Astrocyte (in vitro differentiated cells and primary cell): ENCODE measurements at regions not wholly inside any gene's neighbourhood (a gene's known extent, or its start where the extent isn't known, plus 50 kb on each side); places are given as distances from the start of the nearest gene placed in this dataset.

ENCODE experiments used
- DNase-seq: peaks from one replicate; pipeline ENCODE4 v3.0.0-alpha.2; 2010; ENCODE audit warnings: low read depth
- FAIRE-seq: peaks from 2 replicates; lab custom pipeline; 2011; peaks lifted over from hg19 to GRCh38; lab: Jason Lieb, UNC
- H2AFZ ChIP-seq: 2 replicates; pipeline ENCODE4 v1.6.0; 2012; ENCODE audit warnings: low read depth, low read length, inconsistent platforms
- H3K27ac ChIP-seq: 2 replicates; pipeline ENCODE4 v1.5.1; 2011; ENCODE audit warnings: low read depth, low read length, inconsistent platforms
- H3K27me3 ChIP-seq: 2 replicates; pipeline ENCODE4 v1.6.0; 2011; ENCODE audit warnings: low read length, inconsistent platforms; ENCODE audit not compliant: insufficient read depth
- H3K36me3 ChIP-seq: 2 replicates; pipeline ENCODE4 v1.5.1; 2011; ENCODE audit warnings: low read length, inconsistent platforms; ENCODE audit not compliant: insufficient read depth
- H3K4me1 ChIP-seq: 2 replicates; pipeline ENCODE4 v1.5.1; 2011; ENCODE audit warnings: low read length, inconsistent platforms; ENCODE audit not compliant: insufficient read depth
- H3K4me2 ChIP-seq: 2 replicates; pipeline ENCODE4 v1.6.0; 2012; ENCODE audit warnings: low read length, inconsistent platforms
- H3K4me3 ChIP-seq: 2 replicates; pipeline ENCODE4 v1.5.1; 2011; ENCODE audit warnings: low read depth, mild to moderate bottlenecking, low read length, inconsistent platforms; ENCODE audit not compliant: insufficient read depth
- H3K79me2 ChIP-seq: 2 replicates; pipeline ENCODE4 v1.6.0; 2012; ENCODE audit warnings: mild to moderate bottlenecking, low read length, inconsistent platforms; ENCODE audit not compliant: insufficient read depth
- H3K9ac ChIP-seq: 2 replicates; pipeline ENCODE4 v1.6.0; 2012; ENCODE audit warnings: mild to moderate bottlenecking, low read length, inconsistent platforms
- H3K9me3 ChIP-seq: 2 replicates; pipeline ENCODE4 v1.5.1; 2012; ENCODE audit warnings: low read depth, mild to moderate bottlenecking, low read length, inconsistent platforms; ENCODE audit not compliant: insufficient read depth
- H4K20me1 ChIP-seq: 2 replicates; pipeline ENCODE4 v1.6.0; 2012; ENCODE audit warnings: low read length, inconsistent platforms; ENCODE audit not compliant: insufficient read depth
- H3K27ac Mint-ChIP-seq: one replicate; pipeline ENCODE4 v1.8.0; 2021; ENCODE audit warnings: mild to moderate bottlenecking, mixed read lengths; ENCODE audit not compliant: unreplicated experiment
- H3K27me3 Mint-ChIP-seq: one replicate; pipeline ENCODE4 v1.8.0; 2021; ENCODE audit warnings: low read depth, mixed read lengths; ENCODE audit not compliant: unreplicated experiment
- H3K36me3 Mint-ChIP-seq: one replicate; pipeline ENCODE4 v1.8.0; 2021; ENCODE audit warnings: low read depth, mixed read lengths; ENCODE audit not compliant: unreplicated experiment
- H3K4me1 Mint-ChIP-seq: one replicate; pipeline ENCODE4 v1.8.0; 2021; ENCODE audit warnings: low read depth, mixed read lengths; ENCODE audit not compliant: unreplicated experiment
- H3K4me3 Mint-ChIP-seq: one replicate; pipeline ENCODE4 v1.8.0; 2021; ENCODE audit warnings: mild to moderate bottlenecking, moderate library complexity, mixed read lengths; ENCODE audit not compliant: unreplicated experiment
- H3K9me3 Mint-ChIP-seq: one replicate; pipeline ENCODE4 v1.8.0; 2021; ENCODE audit warnings: mild to moderate bottlenecking, mixed read lengths; ENCODE audit not compliant: unreplicated experiment
- CTCF ChIP-seq: IDR thresholded peaks from 2 replicates; pipeline ENCODE4 v1.5.1; 2011; ENCODE audit warnings: low read depth, mild to moderate bottlenecking, inconsistent platforms, low read length, moderate library complexity; ENCODE audit not compliant: insufficient read depth
- EZH2 ChIP-seq: IDR thresholded peaks from 2 replicates; pipeline ENCODE4 v1.6.1; 2012; ENCODE audit warnings: mild to moderate bottlenecking, low read length, inconsistent platforms; ENCODE audit not compliant: insufficient read depth

GRCh38 chr7:108875139-108875538 lies 305.5 kb downstream of the DNAJB9 start:
- FAIRE-seq (no peak), DNase-seq (no peak)
- H3K4me3 ChIP-seq: no peak overlapping the region
- no peaks in the 10 kb centered on the region for H3K79me2 ChIP-seq
- no peak overlapping the region for H3K27ac ChIP-seq
- H3K9ac ChIP-seq: no peak overlapping the region
- Mint-ChIP-seq H3K36me3 (peaks cover 4% of the 10 kb centered on the region), H3K27me3 (no peaks in the 10 kb centered on the region), H3K4me1 (no peaks in the 10 kb centered on the region), H3K27ac (no peak overlapping the region), H3K4me3 (no peak overlapping the region), H3K9me3 (peaks cover 11% of the 10 kb centered on the region)
- TF ChIP-seq EZH2: no peak
- peak; percentile 28 for TF ChIP-seq CTCF
- H3K27me3 ChIP-seq: no peaks in the 10 kb centered on the region
- H3K36me3 ChIP-seq: no peaks in the 10 kb centered on the region
- H2AFZ ChIP-seq: no peak overlapping the region
- no peaks in the 10 kb centered on the region for H3K4me1 ChIP-seq
- no peak overlapping the region for H3K4me2 ChIP-seq
- no peaks in the 10 kb centered on the region for H4K20me1 ChIP-seq
- peaks cover 2% of the 10 kb centered on the region for H3K9me3 ChIP-seq

- Mint-ChIP-seq H3K27me3 (no peaks in the 10 kb centered on the region), H3K27ac (no peak overlapping the region), H3K9me3 (no peaks in the 10 kb centered on the region), H3K4me1 (no peaks in the 10 kb centered on the region), H3K4me3 (no peak overlapping the region), H3K36me3 (no peaks in the 10 kb centered on the region)
- Histone ChIP-seq H3K36me3 (no peaks in the 10 kb centered on the region), H3K4me1 (no peaks in the 10 kb centered on the region), H3K79me2 (no peaks in the 10 kb centered on the region), H2AFZ (no peak overlapping the region), H3K27ac (no peak overlapping the region), H3K4me3 (no peak overlapping the region), H3K27me3 (no peaks in the 10 kb centered on the region), H3K4me2 (no peak overlapping the region), H4K20me1 (no peaks in the 10 kb centered on the region), H3K9ac (no peak overlapping the region), H3K9me3 (no peaks in the 10 kb centered on the region)
- FAIRE-seq (no peak), DNase-seq (no peak)
- TF ChIP-seq EZH2: no peak
- no peak for TF ChIP-seq CTCF
Observed at GRCh38 chr7:108890862-108891261, 321.2 kb downstream of the DNAJB9 start.

GRCh38 chr7:108908456-108908855 lies 338.8 kb downstream of the DNAJB9 start:
- H3K27ac Mint-ChIP-seq: no peak overlapping the region
- no peaks in the 10 kb centered on the region for H3K36me3 ChIP-seq
- H3K9me3 Mint-ChIP-seq: no peaks in the 10 kb centered on the region
- no peak overlapping the region for H3K27ac ChIP-seq
- no peaks in the 10 kb centered on the region for H3K27me3 Mint-ChIP-seq
- no peaks in the 10 kb centered on the region for H3K4me1 Mint-ChIP-seq
- no peak overlapping the region for H3K4me3 ChIP-seq
- no peaks in the 10 kb centered on the region for H4K20me1 ChIP-seq
- FAIRE-seq (no peak), DNase-seq (no peak)
- no peaks in the 10 kb centered on the region for H3K4me1 ChIP-seq
- no peak overlapping the region for H2AFZ ChIP-seq
- H3K4me3 Mint-ChIP-seq: no peak overlapping the region
- H3K9ac ChIP-seq: no peak overlapping the region
- H3K36me3 Mint-ChIP-seq: no peaks in the 10 kb centered on the region
- H3K79me2 ChIP-seq: no peaks in the 10 kb centered on the region
- TF ChIP-seq EZH2: no peak
- no peak for TF ChIP-seq CTCF
- no peaks in the 10 kb centered on the region for H3K9me3 ChIP-seq
- no peak overlapping the region for H3K4me2 ChIP-seq
- no peaks in the 10 kb centered on the region for H3K27me3 ChIP-seq
